ENCODE measurements at regions not wholly inside any gene's neighbourhood (a gene's known extent, or its start where the extent isn't known, plus 50 kb on each side); places are given as distances from the start of the nearest gene placed in this dataset.

GRCh38 chr9:16171911-16172310 is 619.1 kb downstream of the CCDC171 start:
- no peak overlapping the region for H3K4me3 ChIP-seq (ENCODE audit: low read depth, low read length)
- no peak for TF ChIP-seq CTCF (IDR thresholded peaks at IDR 0.05; ENCODE audit: borderline replicate concordance, insufficient read depth, low read depth, low read length)

GRCh38 chr9:16172796-16173195 is 620.0 kb downstream of the CCDC171 start:
- TF ChIP-seq CTCF (IDR thresholded peaks at IDR 0.05; ENCODE audit: borderline replicate concordance, insufficient read depth, low read depth, low read length): no peak
- H3K4me3 ChIP-seq (ENCODE audit: low read depth, low read length): no peak overlapping the region

GRCh38 chr9:16174915-16175314 is 622.1 kb downstream of the CCDC171 start:
- TF ChIP-seq CTCF (IDR thresholded peaks at IDR 0.05; ENCODE audit: borderline replicate concordance, insufficient read depth, low read depth, low read length): no peak
- H3K4me3 ChIP-seq (ENCODE audit: low read depth, low read length): no peak overlapping the region

- TF ChIP-seq CTCF (IDR thresholded peaks at IDR 0.05; ENCODE audit: borderline replicate concordance, insufficient read depth, low read depth, low read length): no peak
These were observed 622.6 kb downstream of the CCDC171 start for GRCh38 chr9:16175461-16175860.

GRCh38 chr9:16178294-16178693 is 625.5 kb downstream of the CCDC171 start:
- no peak for TF ChIP-seq CTCF (IDR thresholded peaks at IDR 0.05; ENCODE audit: borderline replicate concordance, insufficient read depth, low read depth, low read length)
- no peak overlapping the region for H3K4me3 ChIP-seq (ENCODE audit: low read depth, low read length)

More at GRCh38 chr9:16175461-16175860, 622.6 kb downstream of the CCDC171 start:
- no peak overlapping the region for H3K4me3 ChIP-seq (ENCODE audit: low read depth, low read length)

- no peak overlapping the region for H3K4me3 ChIP-seq (ENCODE audit: low read depth, low read length)
- no peak for TF ChIP-seq CTCF (IDR thresholded peaks at IDR 0.05; ENCODE audit: borderline replicate concordance, insufficient read depth, low read depth, low read length)
These were observed 626.7 kb downstream of the CCDC171 start for GRCh38 chr9:16179566-16179965.

GRCh38 chr9:16180091-16180490 is 627.2 kb downstream of the CCDC171 start:
- H3K4me3 ChIP-seq (ENCODE audit: low read depth, low read length): no peak overlapping the region

More at GRCh38 chr9:16180091-16180490, 627.2 kb downstream of the CCDC171 start:
- no peak for TF ChIP-seq CTCF (IDR thresholded peaks at IDR 0.05; ENCODE audit: borderline replicate concordance, insufficient read depth, low read depth, low read length)

All from GM12875 (cell line).